H1 (cell line): ENCODE measurements at regions not wholly inside any gene's neighbourhood (a gene's known extent, or its start where the extent isn't known, plus 50 kb on each side); places are given as distances from the start of the nearest gene placed in this dataset.

Experiments
- HDAC2 ChIP-seq, 2 experiments: fragments of 300-600 bp in 1 of 2; sonication (generic) in 1 of 2; IDR thresholded peaks; 2 replicates each; pipeline ENCODE4 v1.6.1; 2011 to 2012; ENCODE audit warnings: low read depth in 2 of 2, low read length in 2 of 2, mild to moderate bottlenecking in 2 of 2, moderate library complexity in 2 of 2, borderline replicate concordance in 1 of 2, inconsistent platforms in 1 of 2
- KDM1A ChIP-seq: fragments of 200-600, 300-600 bp; sonication (generic); IDR thresholded peaks from 2 replicates; pipeline ENCODE4 v1.7.1; 2016; ENCODE audit warnings: mild to moderate bottlenecking, low read length, borderline replicate concordance
- SUZ12 ChIP-seq: fragments of 200-600 bp; sonication (generic); IDR thresholded peaks from 2 replicates; pipeline ENCODE4 v1.6.1; 2012; ENCODE audit warnings: mild to moderate bottlenecking, inconsistent platforms, low read length, moderate library complexity, mixed read lengths
- TCF12 ChIP-seq: IDR thresholded peaks from 2 replicates; pipeline ENCODE4 v1.6.1; 2011; ENCODE audit warnings: low read depth, mild to moderate bottlenecking, low read length
- ZNF274 ChIP-seq: IDR thresholded peaks from 2 replicates; pipeline ENCODE4 v1.7.0; 2012; ENCODE audit warnings: low read length, borderline replicate concordance; ENCODE audit errors: extremely low read depth

GRCh38 chr2:37738266-37738885, 66.9 kb upstream of the CDC42EP3 start (continued):
- TF ChIP-seq KDM1A (no peak), TCF12 (no peak), SUZ12 (no peak), HDAC2 (IDR thresholded peaks at IDR 0.05; ENCODE audit: borderline replicate concordance in 1 of 2, low read depth in 2 of 2, low read length in 2 of 2) (no peak), ZNF274 (no peak)
